Nephron progenitor cell (in vitro differentiated cells): ENCODE measurements at regions not wholly inside any gene's neighbourhood (a gene's known extent, or its start where the extent isn't known, plus 50 kb on each side); places are given as distances from the start of the nearest gene placed in this dataset.
"Not testable (repeated sequence)": the region's sequence is repeated elsewhere in the genome, so short reads cannot be mapped to it uniquely, and the experiment has no call there.

Experiments used
- DNase-seq: peaks from one replicate; pipeline ENCODE4 v3.0.0; 2021
- H3K27ac Mint-ChIP-seq: 2 replicates; pipeline ENCODE4 v1.8.0; 2021; ENCODE audit warnings: mild to moderate bottlenecking, moderate library complexity, mixed read lengths
- H3K27me3 Mint-ChIP-seq: 2 replicates; pipeline ENCODE4 v1.8.0; 2021; ENCODE audit warnings: mild to moderate bottlenecking, low read depth, mixed read lengths; ENCODE audit not compliant: poor library complexity
- H3K36me3 Mint-ChIP-seq: 2 replicates; pipeline ENCODE4 v1.8.0; 2021; ENCODE audit warnings: low read depth, mixed read lengths
- H3K4me1 Mint-ChIP-seq: 2 replicates; pipeline ENCODE4 v1.8.0; 2021; ENCODE audit warnings: mixed read lengths
- H3K4me3 Mint-ChIP-seq: 2 replicates; pipeline ENCODE4 v1.8.0; 2021; ENCODE audit warnings: mild to moderate bottlenecking, moderate library complexity, mixed read lengths
- H3K9me3 Mint-ChIP-seq: 2 replicates; pipeline ENCODE4 v1.8.0; 2021; ENCODE audit warnings: mild to moderate bottlenecking, moderate library complexity, mixed read lengths
- TF ChIP-seq, protein P1 (sequence below): fragments of 200-600 bp; sonication (generic); IDR thresholded peaks from 2 replicates; pipeline ENCODE4 v1.5.0; 2021; ENCODE audit warnings: antibody characterized with exemption

DNA sequence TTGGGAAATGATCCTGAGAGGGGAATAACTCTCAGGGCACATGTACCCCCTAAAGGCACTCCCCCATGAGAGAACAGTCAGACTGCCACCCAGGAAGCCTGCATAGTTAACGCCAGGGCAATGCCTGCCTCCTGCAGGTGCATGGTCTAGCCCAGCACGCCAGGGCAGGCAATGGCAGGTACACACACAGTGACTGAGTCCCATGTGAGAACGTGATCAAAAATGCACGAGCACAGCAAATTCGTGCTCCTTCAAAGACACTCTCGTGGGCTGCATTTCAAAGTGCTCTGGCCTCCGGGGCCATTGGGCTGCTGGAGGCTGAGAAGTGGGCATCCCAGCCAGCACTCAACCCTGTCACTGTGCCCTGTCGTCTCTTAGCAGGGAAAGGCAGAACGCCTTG is 79.7 kb downstream of the SHANK2 start:
- Mint-ChIP-seq H3K27ac (no peak overlapping the region), H3K9me3 (peaks cover 46% of the 10 kb centered on the region), H3K36me3 (peaks cover 9% of the 10 kb centered on the region), H3K4me1 (peaks cover 7% of the 10 kb centered on the region), H3K27me3 (peaks cover 17% of the 10 kb centered on the region), H3K4me3 (no peak overlapping the region)
- DNase-seq, result no peak
- TF ChIP-seq, protein P1, sequence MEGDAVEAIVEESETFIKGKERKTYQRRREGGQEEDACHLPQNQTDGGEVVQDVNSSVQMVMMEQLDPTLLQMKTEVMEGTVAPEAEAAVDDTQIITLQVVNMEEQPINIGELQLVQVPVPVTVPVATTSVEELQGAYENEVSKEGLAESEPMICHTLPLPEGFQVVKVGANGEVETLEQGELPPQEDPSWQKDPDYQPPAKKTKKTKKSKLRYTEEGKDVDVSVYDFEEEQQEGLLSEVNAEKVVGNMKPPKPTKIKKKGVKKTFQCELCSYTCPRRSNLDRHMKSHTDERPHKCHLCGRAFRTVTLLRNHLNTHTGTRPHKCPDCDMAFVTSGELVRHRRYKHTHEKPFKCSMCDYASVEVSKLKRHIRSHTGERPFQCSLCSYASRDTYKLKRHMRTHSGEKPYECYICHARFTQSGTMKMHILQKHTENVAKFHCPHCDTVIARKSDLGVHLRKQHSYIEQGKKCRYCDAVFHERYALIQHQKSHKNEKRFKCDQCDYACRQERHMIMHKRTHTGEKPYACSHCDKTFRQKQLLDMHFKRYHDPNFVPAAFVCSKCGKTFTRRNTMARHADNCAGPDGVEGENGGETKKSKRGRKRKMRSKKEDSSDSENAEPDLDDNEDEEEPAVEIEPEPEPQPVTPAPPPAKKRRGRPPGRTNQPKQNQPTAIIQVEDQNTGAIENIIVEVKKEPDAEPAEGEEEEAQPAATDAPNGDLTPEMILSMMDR, result no peak

DNA sequence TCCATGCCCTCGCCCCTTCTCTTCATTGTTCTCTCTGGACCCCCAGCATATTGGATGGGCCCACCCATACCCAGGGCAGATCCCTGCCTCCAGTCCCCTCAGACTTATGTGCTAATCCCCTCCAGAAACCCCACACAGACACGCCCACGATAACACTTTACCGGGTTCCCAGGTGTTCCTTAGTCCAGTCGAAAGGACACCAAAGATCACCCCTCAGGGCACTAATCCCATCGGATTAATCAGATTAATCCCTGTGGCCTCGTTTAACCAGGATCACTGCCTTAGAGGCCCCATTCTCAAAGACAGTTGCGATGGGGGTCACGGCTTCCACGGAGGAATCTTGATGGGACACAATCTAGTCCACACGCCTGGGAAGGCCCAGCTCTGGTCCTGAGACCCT is 80.8 kb downstream of the SHANK2 start:
- TF ChIP-seq, protein P1, result no peak

GRCh38 chr11:71170624-71171423 is 81.6 kb downstream of the SHANK2 start:
- no peak for DNase-seq
- Mint-ChIP-seq H3K9me3 (peaks cover 32% of the 10 kb centered on the region), H3K4me1 (peaks cover 7% of the 10 kb centered on the region), H3K27me3 (peaks cover 19% of the 10 kb centered on the region), H3K4me3 (no peak overlapping the region), H3K36me3 (no peaks in the 10 kb centered on the region), H3K27ac (no peak overlapping the region)
- TF ChIP-seq, protein P1, result no peak

More for the DNA sequence above, 80.8 kb downstream of the SHANK2 start:
- Mint-ChIP-seq H3K36me3 (peaks cover 4% of the 10 kb centered on the region), H3K9me3 (peaks cover 35% of the 10 kb centered on the region), H3K27me3 (peaks cover 17% of the 10 kb centered on the region), H3K4me1 (peaks cover 7% of the 10 kb centered on the region), H3K27ac (no peak overlapping the region), H3K4me3 (no peak overlapping the region)
- DNase-seq, result no peak

DNA sequence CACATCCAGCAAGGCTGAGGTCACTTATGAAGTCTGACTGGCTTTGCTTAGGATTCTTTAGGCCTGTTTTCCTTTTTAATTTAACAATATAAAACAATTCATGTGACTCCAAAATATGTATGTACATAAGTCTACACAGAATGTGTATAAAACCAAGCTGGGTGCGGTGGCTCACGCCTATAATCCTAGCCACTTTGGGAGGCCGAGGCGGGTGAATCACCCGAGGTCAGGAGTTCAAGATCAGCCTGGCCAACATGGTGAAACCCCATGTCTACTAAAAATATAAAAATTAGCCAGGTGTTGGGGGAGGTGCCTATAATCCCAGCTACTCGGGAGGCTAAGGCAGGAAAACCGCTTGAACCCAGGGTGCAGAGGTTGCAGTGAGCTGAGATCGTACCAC is 83.1 kb downstream of the SHANK2 start:
- peaks cover 24% of the 10 kb centered on the region for H3K9me3 Mint-ChIP-seq
- no peak for DNase-seq
- H3K4me3 Mint-ChIP-seq, result no peak overlapping the region
- no peaks in the 10 kb centered on the region for H3K36me3 Mint-ChIP-seq
- TF ChIP-seq, protein P1, result no peak
- H3K4me1 Mint-ChIP-seq, result no peaks in the 10 kb centered on the region
- H3K27ac Mint-ChIP-seq, result no peak overlapping the region
- H3K27me3 Mint-ChIP-seq, result peaks cover 23% of the 10 kb centered on the region

DNA sequence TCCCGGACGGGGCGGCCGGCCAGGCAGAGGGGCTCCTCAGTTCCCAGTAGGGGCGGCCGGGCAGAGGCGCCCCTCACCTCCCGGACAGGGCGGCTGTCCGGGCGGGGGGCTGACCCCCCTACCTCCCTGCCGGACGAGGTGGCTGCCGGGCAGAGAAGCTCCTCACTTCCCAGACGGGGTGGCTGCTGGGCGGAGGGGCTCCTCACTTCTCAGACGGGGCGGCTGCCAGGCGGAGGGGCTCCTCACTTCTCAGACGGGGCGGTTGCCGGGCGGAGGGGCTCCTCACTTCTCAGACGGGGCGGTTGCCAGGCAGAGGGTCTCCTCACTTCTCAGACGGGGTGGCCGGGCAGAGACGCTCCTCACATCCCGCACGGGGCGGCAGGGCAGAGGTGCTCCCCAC is 84.6 kb downstream of the SHANK2 start:
- H3K27ac Mint-ChIP-seq, H3K36me3 Mint-ChIP-seq, H3K4me3 Mint-ChIP-seq, H3K4me1 Mint-ChIP-seq, DNase-seq: not testable (repeated sequence)
- Mint-ChIP-seq H3K9me3 (peaks cover 14% of the 10 kb centered on the region), H3K27me3 (peaks cover 26% of the 10 kb centered on the region)

DNA sequence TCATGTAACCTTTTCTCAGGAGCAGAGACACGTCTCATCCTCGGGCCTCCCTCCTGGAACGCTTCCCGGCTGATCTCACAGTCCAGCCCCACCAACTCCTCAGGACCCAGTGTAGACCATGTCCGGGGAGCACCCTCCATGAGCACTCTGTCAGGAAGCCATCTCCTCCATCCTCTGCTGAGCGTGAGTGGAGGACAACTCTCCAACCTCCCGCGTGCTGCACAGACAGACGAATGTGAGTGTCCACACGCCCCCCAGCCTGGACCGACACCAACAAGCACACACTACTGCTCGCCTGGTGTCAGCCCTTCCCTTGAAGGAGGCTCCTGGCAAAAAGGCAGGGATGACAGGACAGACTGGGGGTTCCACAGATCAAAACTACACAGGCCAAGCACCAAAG is 86.6 kb downstream of the SHANK2 start:
- Mint-ChIP-seq H3K4me3 (no peak overlapping the region), H3K27me3 (peaks cover 39% of the 10 kb centered on the region), H3K27ac (no peak overlapping the region), H3K9me3 (peaks cover 14% of the 10 kb centered on the region), H3K36me3 (no peaks in the 10 kb centered on the region), H3K4me1 (no peaks in the 10 kb centered on the region)
- DNase-seq, result no peak
- TF ChIP-seq, protein P1, result no peak
